Neuron (in vitro differentiated cells): ENCODE measurements at regions not wholly inside any gene's neighbourhood (a gene's known extent, or its start where the extent isn't known, plus 50 kb on each side); places are given as distances from the start of the nearest gene placed in this dataset.

Experiments used
- H2AFZ ChIP-seq: one replicate; pipeline ENCODE4 v1.6.1; 2013; ENCODE audit warnings: low read depth, mild to moderate bottlenecking, inconsistent platforms, low read length, moderate library complexity
- H3K27me3 ChIP-seq: one replicate; pipeline ENCODE4 v1.6.1; 2013; ENCODE audit warnings: low read length; ENCODE audit not compliant: insufficient read depth
- H3K36me3 ChIP-seq: one replicate; pipeline ENCODE4 v1.6.1; 2013; ENCODE audit warnings: low read length; ENCODE audit not compliant: insufficient read depth
- H3K4me1 ChIP-seq: one replicate; pipeline ENCODE4 v1.6.1; 2013; ENCODE audit warnings: low read length; ENCODE audit not compliant: insufficient read depth
- H3K4me3 ChIP-seq: 2 replicates; pipeline ENCODE4 v1.5.1; 2013; ENCODE audit warnings: mild to moderate bottlenecking, low read length, moderate library complexity
- H3K9me3 ChIP-seq: one replicate; pipeline ENCODE4 v1.6.1; 2013; ENCODE audit warnings: low read length

GRCh38 chr6:45808042-45808645 lies 207.5 kb downstream of the CLIC5 start:
- H3K27me3 ChIP-seq, result no peaks in the 10 kb centered on the region
- no peak overlapping the region for H3K4me3 ChIP-seq
- no peaks in the 10 kb centered on the region for H3K9me3 ChIP-seq
- H3K36me3 ChIP-seq, result no peaks in the 10 kb centered on the region
- H3K4me1 ChIP-seq, result peaks cover 6% of the 10 kb centered on the region
- no peak overlapping the region for H2AFZ ChIP-seq

GRCh38 chr6:45807311-45808041 lies 208.2 kb downstream of the CLIC5 start:
- Histone ChIP-seq H3K9me3 (no peaks in the 10 kb centered on the region), H3K27me3 (no peaks in the 10 kb centered on the region), H3K4me1 (peaks cover under 1% of the 10 kb centered on the region), H3K36me3 (no peaks in the 10 kb centered on the region), H3K4me3 (no peak overlapping the region), H2AFZ (no peak overlapping the region)

GRCh38 chr6:45806172-45806571 lies 209.5 kb downstream of the CLIC5 start:
- no peaks in the 10 kb centered on the region for H3K4me1 ChIP-seq
- no peaks in the 10 kb centered on the region for H3K9me3 ChIP-seq
- H2AFZ ChIP-seq, result no peak overlapping the region
- H3K4me3 ChIP-seq, result no peak overlapping the region
- H3K36me3 ChIP-seq, result no peaks in the 10 kb centered on the region
- no peaks in the 10 kb centered on the region for H3K27me3 ChIP-seq

- no peaks in the 10 kb centered on the region for H3K4me1 ChIP-seq
- H3K9me3 ChIP-seq, result no peaks in the 10 kb centered on the region
- no peaks in the 10 kb centered on the region for H3K27me3 ChIP-seq
- no peak overlapping the region for H3K4me3 ChIP-seq
- no peaks in the 10 kb centered on the region for H3K36me3 ChIP-seq
- no peak overlapping the region for H2AFZ ChIP-seq
Observed at GRCh38 chr6:45803071-45803470, 212.6 kb downstream of the CLIC5 start.

GRCh38 chr6:45801471-45802289 lies 214.0 kb downstream of the CLIC5 start:
- Histone ChIP-seq H3K4me1 (no peaks in the 10 kb centered on the region), H2AFZ (no peak overlapping the region), H3K36me3 (no peaks in the 10 kb centered on the region), H3K9me3 (no peaks in the 10 kb centered on the region), H3K27me3 (no peaks in the 10 kb centered on the region), H3K4me3 (no peak overlapping the region)

- Histone ChIP-seq H3K9me3 (no peaks in the 10 kb centered on the region), H3K36me3 (no peaks in the 10 kb centered on the region), H2AFZ (no peak overlapping the region), H3K27me3 (no peaks in the 10 kb centered on the region), H3K4me1 (no peaks in the 10 kb centered on the region), H3K4me3 (no peak overlapping the region)
Observed at GRCh38 chr6:45800911-45801310, 214.7 kb downstream of the CLIC5 start.

- Histone ChIP-seq H3K4me1 (no peaks in the 10 kb centered on the region), H3K9me3 (peaks cover 1% of the 10 kb centered on the region), H3K36me3 (no peaks in the 10 kb centered on the region), H3K27me3 (no peaks in the 10 kb centered on the region), H3K4me3 (no peak overlapping the region), H2AFZ (no peak overlapping the region)
Observed at GRCh38 chr6:45795678-45796077, 220.0 kb downstream of the CLIC5 start.

- Histone ChIP-seq H3K27me3 (no peaks in the 10 kb centered on the region), H2AFZ (no peak overlapping the region), H3K4me3 (no peak overlapping the region), H3K4me1 (no peaks in the 10 kb centered on the region), H3K36me3 (no peaks in the 10 kb centered on the region), H3K9me3 (peaks cover 1% of the 10 kb centered on the region)
Observed at GRCh38 chr6:45794465-45794864, 221.2 kb downstream of the CLIC5 start.

GRCh38 chr6:45791211-45792168 lies 224.2 kb downstream of the CLIC5 start:
- no peaks in the 10 kb centered on the region for H3K36me3 ChIP-seq
- peaks cover 1% of the 10 kb centered on the region for H3K9me3 ChIP-seq
- H3K4me1 ChIP-seq, result no peaks in the 10 kb centered on the region
- no peak overlapping the region for H2AFZ ChIP-seq
- H3K27me3 ChIP-seq, result no peaks in the 10 kb centered on the region
- H3K4me3 ChIP-seq, result no peak overlapping the region

- no peaks in the 10 kb centered on the region for H3K4me1 ChIP-seq
- peaks cover 1% of the 10 kb centered on the region for H3K9me3 ChIP-seq
- no peak overlapping the region for H3K4me3 ChIP-seq
- no peaks in the 10 kb centered on the region for H3K27me3 ChIP-seq
- H2AFZ ChIP-seq, result no peak overlapping the region
- H3K36me3 ChIP-seq, result no peaks in the 10 kb centered on the region
Observed at GRCh38 chr6:45789238-45789637, 226.4 kb downstream of the CLIC5 start.

- Histone ChIP-seq H2AFZ (no peak overlapping the region), H3K9me3 (peaks cover 1% of the 10 kb centered on the region), H3K36me3 (no peaks in the 10 kb centered on the region), H3K27me3 (no peaks in the 10 kb centered on the region), H3K4me3 (no peak overlapping the region), H3K4me1 (no peaks in the 10 kb centered on the region)
Observed at GRCh38 chr6:45787384-45787783, 228.3 kb downstream of the CLIC5 start.

GRCh38 chr6:45786355-45786781 lies 229.3 kb downstream of the CLIC5 start:
- no peak overlapping the region for H3K4me3 ChIP-seq
- no peaks in the 10 kb centered on the region for H3K27me3 ChIP-seq
- H3K4me1 ChIP-seq, result no peaks in the 10 kb centered on the region
- H3K36me3 ChIP-seq, result no peaks in the 10 kb centered on the region
- H3K9me3 ChIP-seq, result no peaks in the 10 kb centered on the region
- H2AFZ ChIP-seq, result no peak overlapping the region
